OCI-LY7 (cell line): ENCODE measurements at regions not wholly inside any gene's neighbourhood (a gene's known extent, or its start where the extent isn't known, plus 50 kb on each side); places are given as distances from the start of the nearest gene placed in this dataset.

Source experiments
- BruUV-seq: library from RNA; stranded (reverse); fragments of 400-500 nt; replicated peaks from 2 replicates; lab custom pipeline; 2021; lab: Mats Ljungman, UMichigan
- CTCF ChIA-PET: fragments of 300-600 bp; sonication (Branson Sonifier 250); formaldehyde crosslinking; loops from one replicate; lab custom pipeline; 2022; ENCODE audit warnings: antibody characterized with exemption; ENCODE audit not compliant: unreplicated experiment; lab: Charles Lee
- POLR2A ChIA-PET: fragments of 300-600 bp; sonication (Branson Sonifier 250); formaldehyde crosslinking; loops from one replicate; lab custom pipeline; 2022; ENCODE audit warnings: antibody characterized with exemption; lab: Charles Lee
- DNase-seq: peaks from one replicate; pipeline ENCODE4 v3.0.0-alpha.2; 2015; ENCODE audit warnings: low spot score
- H2AFZ ChIP-seq: fragments of 200-600 bp; sonication (generic), shearing (Covaris generic); 2 replicates; pipeline ENCODE4 v1.6.1; 2014; ENCODE audit warnings: mild to moderate bottlenecking, antibody characterized with exemption, low read length, moderate library complexity
- H3K27ac ChIP-seq: fragments of 200-600 bp; sonication (generic); 2 replicates; pipeline ENCODE4 v1.5.1; 2014; ENCODE audit warnings: mixed run types, low read depth, mild to moderate bottlenecking, moderate library complexity, low read length, inconsistent platforms; ENCODE audit not compliant: poor library complexity, severe bottlenecking
- H3K36me3 ChIP-seq: fragments of 200-600 bp; sonication (generic); 2 replicates; pipeline ENCODE4 v1.6.1; 2014; ENCODE audit warnings: mild to moderate bottlenecking, antibody characterized with exemption, low read length, moderate library complexity, mixed read lengths; ENCODE audit not compliant: insufficient read depth
- H3K4me1 ChIP-seq: fragments of 200-600 bp; sonication (generic); 2 replicates; pipeline ENCODE4 v1.5.1; 2014; ENCODE audit warnings: mild to moderate bottlenecking, low read length; ENCODE audit not compliant: insufficient read depth, poor library complexity, severe bottlenecking
- H3K4me2 ChIP-seq: fragments of 200-600 bp; sonication (generic); 2 replicates; pipeline ENCODE4 v1.6.1; 2014; ENCODE audit warnings: mild to moderate bottlenecking, low read length
- H3K4me3 ChIP-seq: fragments of 200-600 bp; sonication (generic); 2 replicates; pipeline ENCODE4 v1.5.1; 2014; ENCODE audit warnings: mild to moderate bottlenecking, low read depth, low read length; ENCODE audit not compliant: poor library complexity, severe bottlenecking
- H3K79me2 ChIP-seq: fragments of 200-600 bp; sonication (generic); 2 replicates; pipeline ENCODE4 v1.6.1; 2016; ENCODE audit warnings: low read depth, mild to moderate bottlenecking, low read length, moderate library complexity, mixed read lengths; ENCODE audit not compliant: insufficient read depth
- H3K9me2 ChIP-seq: fragments of 200-600 bp; sonication (generic); 2 replicates; pipeline ENCODE4 v1.6.1; 2016; ENCODE audit warnings: mild to moderate bottlenecking, low read length, mixed read lengths; ENCODE audit not compliant: insufficient read depth
- H3K9me3 ChIP-seq: fragments of 200-600 bp; sonication (generic); 2 replicates; pipeline ENCODE4 v1.6.1; 2014; ENCODE audit warnings: mild to moderate bottlenecking, mixed run types, low read length, mixed read lengths
- H4K20me1 ChIP-seq: fragments of 200-600 bp; sonication (generic); 2 replicates; pipeline ENCODE4 v1.6.1; 2014; ENCODE audit warnings: mild to moderate bottlenecking, antibody characterized with exemption, low read length, moderate library complexity, mixed read lengths; ENCODE audit not compliant: insufficient read depth
- CTCF ChIP-seq: fragments of 200-600 bp; sonication (generic); conservative IDR thresholded peaks from 2 replicates; pipeline ENCODE4 v1.5.1; 2014; ENCODE audit warnings: mild to moderate bottlenecking, antibody characterized with exemption, low read length, moderate library complexity, mixed read lengths
- EZH2phosphoT487 ChIP-seq: fragments of 200-600 bp; sonication (generic); IDR thresholded peaks from 2 replicates; pipeline ENCODE4 v1.6.1; 2018; ENCODE audit warnings: low read depth, borderline replicate concordance, mild to moderate bottlenecking, mixed run types, antibody characterized with exemption, low read length, moderate library complexity, mixed read lengths
- intact Hi-C: fragments of 100-400 bp; cut with micrococcal nuclease; formaldehyde crosslinking; loops from one replicate; pipeline ENCODE4 v1.10.0; 2022; ENCODE audit not compliant: unreplicated experiment

- H3K9me2 ChIP-seq, result no peaks in the 10 kb centered on the region
- intact Hi-C loops, result no loop called here
- ChIA-PET CTCF (no interaction called here), POLR2A (interaction anchor here (0.6 kb wide), 1 partner anchor 1465 kb away, joined by 4 read pairs; no protein-coding TSS in a partner anchor)
- no peaks in the 10 kb centered on the region for H3K36me3 ChIP-seq
- H3K4me1 ChIP-seq, result peaks cover 12% of the 10 kb centered on the region
- peak overlapping the region; percentile 23; the same call in 1 of the 2 replicates for H2AFZ ChIP-seq
- no peaks in the 10 kb centered on the region for H3K9me3 ChIP-seq
- no peak for DNase-seq
- H4K20me1 ChIP-seq, result no peaks in the 10 kb centered on the region
- H3K4me2 ChIP-seq, result no peak overlapping the region
- H3K27ac ChIP-seq, result no peak overlapping the region
- no TSS peak for BruUV-seq
- H3K79me2 ChIP-seq, result no peaks in the 10 kb centered on the region
- no peak overlapping the region for H3K4me3 ChIP-seq
- TF ChIP-seq EZH2phosphoT487 (no peak), CTCF (0 out of 2 replicates have a peak, but pooled peaks have one; percentile 14)
Observed at GRCh38 chr2:45237850-45238542, 228.7 kb upstream of the SIX2 start.

GRCh38 chr2:45237128-45237527 is 227.9 kb upstream of the SIX2 start:
- ChIA-PET POLR2A (no interaction called here), CTCF (no interaction called here)
- Histone ChIP-seq H3K4me2 (no peak overlapping the region), H3K4me1 (peaks cover 18% of the 10 kb centered on the region), H3K9me2 (no peaks in the 10 kb centered on the region), H3K36me3 (no peaks in the 10 kb centered on the region), H3K79me2 (no peaks in the 10 kb centered on the region), H2AFZ (peak overlapping the region; percentile 23; the same call in 1 of the 2 replicates), H3K4me3 (no peak overlapping the region), H4K20me1 (no peaks in the 10 kb centered on the region), H3K27ac (no peak overlapping the region), H3K9me3 (peaks cover 3% of the 10 kb centered on the region; the same call in 1 of the 2 replicates)
- DNase-seq, result no peak
- TF ChIP-seq CTCF (no peak), EZH2phosphoT487 (no peak)
- no TSS peak for BruUV-seq
- intact Hi-C loops, result no loop called here

- no peak overlapping the region for H3K27ac ChIP-seq
- no peaks in the 10 kb centered on the region for H4K20me1 ChIP-seq
- H2AFZ ChIP-seq, result no peak overlapping the region
- no peak overlapping the region for H3K4me3 ChIP-seq
- no peak for TF ChIP-seq CTCF
- no peak for TF ChIP-seq EZH2phosphoT487
- H3K79me2 ChIP-seq, result no peaks in the 10 kb centered on the region
- peaks cover 11% of the 10 kb centered on the region; the same call in 1 of the 2 replicates for H3K9me3 ChIP-seq
- H3K9me2 ChIP-seq, result no peaks in the 10 kb centered on the region
- ChIA-PET POLR2A (no interaction called here), CTCF (no interaction called here)
- H3K4me1 ChIP-seq, result peaks cover 18% of the 10 kb centered on the region
- intact Hi-C loops, result no loop called here
- no peaks in the 10 kb centered on the region for H3K36me3 ChIP-seq
- no peak overlapping the region for H3K4me2 ChIP-seq
- BruUV-seq, result no TSS peak
- no peak for DNase-seq
Observed at GRCh38 chr2:45236268-45236667, 227.0 kb upstream of the SIX2 start.
